GM21529 (cell line): ENCODE measurements at regions not wholly inside any gene's neighbourhood (a gene's known extent, or its start where the extent isn't known, plus 50 kb on each side); places are given as distances from the start of the nearest gene placed in this dataset.
"Not testable (repeated sequence)": the region's sequence is repeated elsewhere in the genome, so short reads cannot be mapped to it uniquely, and the experiment has no call there.

Experiments
- ATAC-seq: cut with Tn5 transposase; IDR thresholded peaks from one replicate; pipeline ENCODE4 v1.9.1; 2021; ENCODE audit not compliant: unreplicated experiment

DNA sequence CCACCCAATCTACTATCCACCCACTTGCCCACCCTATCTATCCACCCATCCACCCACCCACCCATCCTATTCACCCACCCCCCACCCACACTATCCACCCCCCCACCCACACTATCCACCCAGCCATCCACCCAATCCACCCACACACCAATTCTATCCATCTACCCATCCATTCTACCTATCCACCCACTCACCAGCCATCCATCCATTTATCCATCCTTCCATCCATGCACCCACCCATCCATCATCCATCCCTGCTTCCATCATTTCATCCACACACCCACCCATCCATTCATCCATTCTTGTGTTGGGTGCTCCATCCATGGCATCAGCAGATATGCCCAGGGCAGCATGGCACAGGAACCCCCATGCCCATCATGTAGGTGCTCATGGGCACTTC is 1206.6 kb downstream of the BRD1 start:
- no peak for ATAC-seq

DNA sequence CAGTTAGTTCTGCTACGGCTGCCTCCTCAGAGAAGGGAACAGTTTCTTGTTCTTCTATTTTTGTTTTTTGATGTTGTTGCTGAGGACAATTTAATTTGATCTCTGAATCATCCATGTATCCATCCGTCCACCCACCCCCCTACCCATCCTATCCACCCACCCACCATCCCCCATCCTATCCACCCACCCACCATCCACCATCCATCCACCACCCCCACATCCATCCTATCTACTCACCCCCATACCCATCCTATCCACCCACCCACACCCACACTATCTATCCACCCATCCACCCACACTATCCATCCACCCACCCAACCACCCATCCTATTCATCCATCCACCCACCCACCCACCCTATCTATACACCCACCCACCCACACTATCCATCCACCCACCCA is 1207.2 kb downstream of the BRD1 start:
- ATAC-seq = not testable (repeated sequence)

DNA sequence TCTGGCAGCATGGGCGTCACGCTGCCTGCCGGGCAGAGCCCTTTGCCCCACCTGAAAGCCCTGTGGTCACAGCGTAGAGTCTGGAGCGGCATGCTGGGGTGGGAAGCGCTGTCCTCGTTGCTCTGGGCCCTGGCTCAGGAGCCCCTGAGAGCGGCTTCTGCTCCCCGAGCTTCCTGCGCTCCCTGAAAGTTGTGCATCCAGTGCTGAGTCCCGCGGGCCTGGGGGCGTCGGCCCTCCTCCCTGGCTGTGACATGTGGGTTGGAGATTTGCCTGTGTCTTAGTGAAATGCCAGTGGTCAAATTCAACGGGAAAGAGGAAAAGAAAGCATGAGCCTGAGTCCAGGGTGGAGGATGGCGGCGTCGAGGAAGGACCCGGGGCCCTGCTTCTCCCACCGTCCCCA is 1208.0 kb downstream of the BRD1 start:
- ATAC-seq = no peak

DNA sequence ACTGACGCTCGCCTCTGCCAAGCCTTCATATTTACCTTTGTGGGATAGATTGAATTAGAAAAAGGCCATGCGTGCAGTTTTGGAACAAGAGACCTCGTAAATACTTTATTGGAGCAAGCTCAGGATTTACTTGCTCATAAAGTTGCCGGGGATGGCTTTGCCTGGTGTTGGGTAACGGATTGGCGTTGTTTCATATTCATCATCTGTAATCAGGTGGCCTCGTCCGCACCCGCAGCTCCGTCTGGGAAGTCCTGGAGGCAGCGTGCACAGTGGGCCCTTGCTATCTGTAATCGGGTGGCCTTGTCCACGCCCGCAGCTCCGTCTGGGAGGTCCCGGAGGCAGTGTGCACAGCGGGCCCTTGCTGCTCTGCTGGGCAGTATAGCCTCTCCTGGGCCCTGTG is 1209.3 kb downstream of the BRD1 start:
- no peak for ATAC-seq

DNA sequence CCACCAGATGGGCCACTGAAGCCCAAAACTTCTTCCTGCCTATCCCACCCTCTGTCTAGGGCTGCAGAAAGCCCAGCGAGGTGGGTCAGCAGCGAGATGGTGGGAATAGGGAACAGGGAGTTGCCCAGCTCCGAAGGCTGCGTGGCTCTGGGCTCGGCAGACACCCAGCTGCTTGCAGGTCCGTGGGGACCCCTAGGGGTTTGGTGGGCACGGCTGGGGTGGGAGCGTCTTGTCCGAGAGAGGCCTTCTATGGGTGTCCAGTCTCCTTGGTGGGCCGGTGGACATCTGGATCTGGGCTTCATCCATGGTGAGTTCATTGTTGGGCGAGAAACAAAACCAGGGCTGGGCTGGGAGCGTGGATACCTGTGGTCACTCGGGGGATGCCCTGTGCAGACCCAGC is 1211.0 kb downstream of the BRD1 start:
- no peak for ATAC-seq

DNA sequence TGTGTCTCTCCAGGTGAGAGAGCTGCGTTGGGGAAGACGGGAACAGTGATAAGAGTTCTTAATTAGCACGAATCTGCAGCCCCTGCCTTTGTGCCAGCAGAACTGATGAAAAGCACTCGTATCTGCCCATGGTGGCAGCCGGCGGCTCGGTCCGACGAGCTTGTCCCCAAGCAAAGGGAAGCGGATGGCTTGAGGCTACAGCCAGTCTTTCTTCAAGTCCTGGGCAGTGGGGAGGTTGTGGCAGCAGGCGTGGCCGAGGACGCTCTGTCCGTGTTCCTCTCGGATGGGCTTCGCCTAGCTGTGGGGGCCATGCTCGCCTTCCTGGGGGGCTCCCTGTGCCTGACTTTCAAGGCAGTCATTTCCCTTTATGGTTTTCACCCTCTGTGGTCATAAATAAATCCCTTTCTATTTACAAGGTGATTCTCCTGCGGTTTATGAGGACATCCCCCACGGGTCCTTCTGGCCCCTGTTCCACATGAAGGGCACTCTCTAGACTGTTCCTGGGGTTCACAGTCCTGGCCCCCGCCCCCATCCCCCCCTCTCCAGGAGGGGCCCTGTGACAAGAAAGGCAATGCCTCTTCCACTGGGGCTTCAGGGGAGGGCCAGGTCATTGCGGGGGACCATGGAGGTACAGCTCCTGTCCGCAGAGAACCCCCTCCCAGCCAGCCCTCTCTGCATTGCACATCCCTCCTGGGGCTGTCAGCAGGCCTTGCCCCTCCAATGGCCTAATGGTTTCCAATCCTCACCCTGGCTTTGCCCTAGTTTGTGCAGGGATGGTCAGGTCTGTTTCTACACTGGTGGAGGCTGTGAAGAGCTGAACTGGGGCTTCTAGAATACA is 1212.3 kb downstream of the BRD1 start:
- no peak for ATAC-seq

DNA sequence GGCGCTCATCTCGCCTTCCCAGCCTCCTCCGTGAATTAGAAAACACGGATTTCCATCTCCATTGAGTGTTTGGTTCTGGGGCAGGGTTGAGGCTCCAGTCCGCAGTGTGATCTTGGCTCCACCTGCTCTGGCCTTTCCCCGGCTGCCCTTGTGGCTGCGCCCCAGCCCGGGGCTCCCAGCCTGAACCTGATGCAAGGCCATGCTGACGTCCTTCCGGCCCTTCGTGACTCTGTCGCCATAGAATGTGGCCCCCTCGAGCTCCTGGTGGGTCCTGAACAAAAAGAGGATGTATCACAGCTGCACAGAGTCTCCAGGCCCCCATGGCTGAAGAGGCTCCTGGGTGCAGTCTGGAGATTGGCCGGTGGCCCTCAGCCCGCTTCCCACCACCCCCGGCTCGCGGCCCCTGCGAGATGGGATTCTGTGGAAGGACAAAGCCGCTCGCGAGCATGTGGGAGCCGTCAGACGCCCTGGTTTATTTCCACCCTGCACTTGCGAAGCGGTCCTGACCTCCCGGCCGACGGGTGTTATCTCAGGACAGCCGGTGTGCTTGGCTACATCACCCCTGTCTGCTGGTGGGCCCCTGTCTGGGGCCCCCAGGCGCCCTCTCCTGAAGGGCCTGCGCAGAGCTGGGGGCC is 1214.0 kb downstream of the BRD1 start:
- no peak for ATAC-seq

DNA sequence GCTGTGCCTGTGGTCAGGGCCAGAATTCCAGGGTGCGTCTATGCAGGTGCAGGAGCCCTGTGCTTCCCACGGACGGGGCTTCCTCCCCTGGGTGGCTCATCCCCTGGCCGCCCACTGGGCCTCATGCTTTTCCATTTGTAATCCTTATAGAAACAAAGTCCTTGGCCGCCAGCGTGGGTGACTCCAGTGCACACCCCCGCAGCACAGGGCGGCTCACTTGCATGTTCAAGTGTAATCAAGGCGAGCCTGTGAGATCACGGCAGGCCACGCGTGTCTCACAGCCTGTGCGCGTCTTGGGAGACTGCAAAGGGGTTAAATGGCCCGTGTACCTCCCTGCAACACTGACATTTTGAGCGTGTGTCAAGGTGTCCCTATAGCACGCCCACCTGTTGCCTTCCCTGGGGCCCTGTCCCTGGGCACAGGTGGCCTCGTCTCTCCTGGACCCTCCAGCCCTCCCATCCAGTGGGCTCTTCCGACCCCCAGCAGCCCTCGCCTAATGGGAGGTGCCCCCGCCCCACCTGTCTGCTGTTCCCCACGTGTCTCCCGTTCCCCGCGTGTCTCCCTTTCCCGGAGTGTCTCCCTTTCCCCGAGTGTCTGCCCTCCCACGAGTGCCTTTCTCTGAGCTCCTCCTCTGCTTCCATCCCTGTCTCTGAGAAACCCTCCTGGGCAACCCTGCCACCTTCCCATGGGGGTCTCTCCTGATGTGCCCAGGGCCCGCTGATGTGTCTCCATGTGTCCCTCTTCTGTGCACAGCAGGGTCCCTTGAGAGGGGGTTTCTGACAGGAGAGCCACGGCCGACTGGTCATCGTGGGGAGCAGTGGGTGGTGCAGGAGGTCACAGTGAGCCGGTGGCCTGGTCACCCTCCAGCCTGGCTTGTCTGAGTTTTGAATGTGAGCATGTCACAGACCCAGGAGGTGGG is 1215.3 kb downstream of the BRD1 start:
- ATAC-seq = no peak

DNA sequence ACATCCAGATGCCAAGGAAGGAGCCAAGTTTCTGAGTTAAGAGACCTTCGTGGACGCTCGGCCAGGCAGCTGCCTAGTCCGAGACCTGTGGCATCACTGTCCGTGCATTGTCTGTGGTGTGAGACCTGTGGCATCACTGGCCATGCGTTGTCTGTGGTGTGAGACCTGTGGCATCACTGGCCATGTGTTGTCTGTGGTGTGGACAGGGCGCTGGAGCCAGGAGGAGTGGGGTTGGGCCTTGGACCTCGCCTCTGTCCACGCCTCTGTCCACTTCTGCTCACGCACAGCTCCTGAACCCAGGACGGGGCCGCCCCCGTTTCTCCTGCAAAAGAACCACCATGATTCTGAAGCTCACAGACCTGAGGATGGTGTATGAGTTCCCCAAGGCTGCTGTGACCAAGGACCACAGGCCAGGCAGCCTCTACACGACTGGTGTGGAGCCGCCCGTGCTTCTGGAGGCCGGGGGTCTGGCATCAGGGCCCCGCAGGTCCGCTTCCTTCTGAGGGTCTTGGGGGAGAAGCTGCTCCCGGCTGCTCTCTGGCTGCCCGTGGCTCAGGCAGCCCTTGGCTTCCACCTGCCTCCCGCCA is 1218.3 kb downstream of the BRD1 start:
- no peak for ATAC-seq

DNA sequence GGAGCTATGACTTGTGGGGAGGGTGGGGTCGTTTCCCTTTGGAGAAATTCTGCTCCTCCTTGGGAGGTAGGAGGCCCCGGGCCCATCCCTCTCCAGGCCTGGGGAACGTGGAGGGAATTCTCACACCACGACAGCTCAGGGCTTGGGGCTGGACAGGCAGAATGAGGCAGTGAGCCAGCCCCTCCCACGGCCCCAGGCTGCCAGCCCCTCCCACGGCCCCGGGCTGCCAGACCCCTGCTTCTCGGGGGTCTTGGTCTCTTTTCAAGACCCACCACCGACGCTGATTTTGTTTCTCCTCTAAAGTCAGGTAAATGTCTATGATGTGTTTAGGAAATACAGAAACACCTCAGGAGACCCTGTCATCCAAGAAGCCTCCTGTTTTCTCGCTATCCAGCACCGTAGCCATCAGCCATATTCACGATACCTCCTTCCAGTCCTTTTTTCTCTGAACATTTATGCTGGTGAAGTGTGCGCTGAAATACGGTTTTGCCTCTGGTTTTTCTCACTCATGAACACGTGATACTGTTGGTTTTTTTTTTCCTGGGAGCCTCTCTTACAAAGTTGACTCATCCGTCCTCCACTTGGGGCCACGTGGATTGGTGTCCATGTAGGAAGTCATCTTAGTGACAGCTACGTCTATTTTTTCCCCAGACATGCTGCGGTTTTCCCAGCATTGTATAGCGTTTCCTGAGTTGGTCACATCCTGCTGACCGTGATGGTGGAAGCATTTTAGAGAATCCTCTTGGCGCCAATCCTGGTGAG is 1219.6 kb downstream of the BRD1 start:
- no peak for ATAC-seq

DNA sequence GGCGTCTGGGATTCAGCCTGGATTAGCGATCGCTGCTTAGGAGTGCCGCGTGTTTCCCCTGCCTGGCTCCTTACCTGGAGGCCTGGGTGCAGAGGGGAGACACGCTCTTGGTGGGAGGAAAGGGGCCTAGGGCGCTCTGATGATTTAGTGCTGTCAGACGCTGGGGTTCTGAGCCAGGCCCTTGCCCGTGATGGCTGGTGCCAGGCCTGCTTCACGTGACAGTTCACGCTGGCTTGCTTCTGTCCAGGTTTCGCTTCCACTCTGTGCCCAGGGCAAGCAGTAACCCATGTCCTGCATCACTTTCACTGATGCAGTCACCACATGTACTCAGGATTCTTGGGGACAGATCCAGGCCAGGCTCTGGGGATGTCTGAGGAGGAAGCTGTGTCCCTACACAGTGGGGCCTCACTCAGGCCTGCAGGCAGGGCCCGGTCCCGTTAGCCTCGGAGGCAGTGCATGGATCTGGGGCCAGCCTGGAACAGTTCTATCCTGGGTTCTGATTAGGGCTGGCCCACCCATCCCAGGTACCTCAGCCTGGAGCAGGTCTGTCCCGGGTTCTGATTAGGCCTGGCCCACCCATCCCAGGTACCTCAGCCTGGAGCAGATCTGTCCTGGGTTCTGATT is 1220.9 kb downstream of the BRD1 start:
- no peak for ATAC-seq

DNA sequence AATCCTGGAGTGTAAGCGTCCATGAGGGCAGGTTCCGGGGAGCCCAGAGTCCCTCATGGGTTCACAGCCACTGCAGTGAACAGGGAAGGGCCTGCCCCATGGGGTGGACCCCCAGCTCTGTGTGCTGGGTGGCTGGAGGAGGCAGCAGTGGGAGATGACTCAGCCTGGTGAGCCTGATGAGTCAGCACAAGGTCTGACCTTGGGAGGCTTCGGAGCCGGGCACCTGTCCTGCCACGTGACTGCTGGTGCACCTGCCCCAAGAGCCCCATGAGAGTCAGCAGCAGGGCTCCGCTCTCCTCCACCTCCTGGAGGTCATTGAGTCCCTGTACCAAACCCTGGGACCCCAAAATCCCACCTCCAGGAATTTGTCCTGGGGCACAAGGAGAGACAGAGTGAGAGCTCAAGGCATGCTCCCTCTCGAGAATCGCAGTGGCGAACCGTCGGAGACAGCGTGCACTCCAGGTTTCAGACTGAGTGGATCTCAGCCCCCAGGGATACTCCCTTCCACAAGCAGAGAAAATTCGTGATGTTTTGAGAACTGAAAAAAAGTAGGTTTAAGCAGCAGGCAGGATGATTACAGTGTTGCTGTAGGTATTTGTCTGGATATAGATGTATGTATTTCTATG is 1221.7 kb downstream of the BRD1 start:
- ATAC-seq = no peak

DNA sequence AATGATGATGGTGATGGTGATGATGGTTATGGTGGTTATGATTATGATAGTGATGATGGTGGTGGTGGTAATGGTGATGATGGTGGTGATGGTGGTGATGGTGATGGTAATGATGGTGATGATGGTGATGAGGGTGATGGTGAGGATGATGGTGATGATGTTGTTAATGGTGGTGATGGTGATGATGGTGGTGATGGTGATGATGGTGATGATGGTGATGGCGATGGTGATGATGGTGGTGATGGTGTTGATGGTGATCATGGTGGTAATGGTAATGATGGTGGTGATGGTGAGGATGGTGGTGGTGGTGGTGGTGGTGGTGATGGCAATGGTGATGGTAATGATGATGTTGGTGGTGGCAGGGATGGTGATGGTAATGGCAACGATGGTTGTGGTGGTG is 1222.5 kb downstream of the BRD1 start:
- ATAC-seq = no peak

DNA sequence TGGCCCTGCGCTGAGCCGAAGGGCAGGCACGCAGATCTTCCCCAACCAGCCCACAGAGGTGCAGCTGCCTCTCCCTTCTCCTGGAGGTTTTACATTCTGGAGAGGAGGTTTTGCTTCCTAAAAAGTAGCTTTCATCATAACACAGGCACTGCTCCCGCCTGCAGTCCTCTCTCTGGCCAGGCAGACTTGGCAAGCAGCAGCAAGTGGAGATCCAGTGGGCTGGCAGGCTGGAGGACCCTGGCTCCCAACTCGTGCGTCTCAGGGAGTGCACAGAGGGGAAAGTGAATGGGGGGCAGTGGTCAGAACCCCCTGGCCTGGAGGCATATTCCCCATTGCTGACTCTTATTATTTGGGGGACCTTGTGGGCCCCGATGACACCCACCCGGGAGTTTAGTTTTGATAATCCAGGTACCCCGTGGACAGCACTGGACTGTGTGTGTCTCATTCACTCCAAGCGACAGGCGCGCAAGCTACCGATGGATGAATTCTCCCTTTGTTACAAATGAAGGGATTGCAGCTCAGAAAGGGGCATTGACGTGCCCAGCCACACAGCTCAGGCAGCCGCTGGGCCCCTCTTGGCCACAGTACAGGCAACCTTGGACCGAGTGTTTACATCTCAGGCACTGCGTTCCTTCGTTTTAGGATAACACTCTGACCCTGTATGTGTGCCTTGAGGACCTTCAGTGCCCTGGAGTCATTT is 1223.9 kb downstream of the BRD1 start:
- no peak for ATAC-seq

DNA sequence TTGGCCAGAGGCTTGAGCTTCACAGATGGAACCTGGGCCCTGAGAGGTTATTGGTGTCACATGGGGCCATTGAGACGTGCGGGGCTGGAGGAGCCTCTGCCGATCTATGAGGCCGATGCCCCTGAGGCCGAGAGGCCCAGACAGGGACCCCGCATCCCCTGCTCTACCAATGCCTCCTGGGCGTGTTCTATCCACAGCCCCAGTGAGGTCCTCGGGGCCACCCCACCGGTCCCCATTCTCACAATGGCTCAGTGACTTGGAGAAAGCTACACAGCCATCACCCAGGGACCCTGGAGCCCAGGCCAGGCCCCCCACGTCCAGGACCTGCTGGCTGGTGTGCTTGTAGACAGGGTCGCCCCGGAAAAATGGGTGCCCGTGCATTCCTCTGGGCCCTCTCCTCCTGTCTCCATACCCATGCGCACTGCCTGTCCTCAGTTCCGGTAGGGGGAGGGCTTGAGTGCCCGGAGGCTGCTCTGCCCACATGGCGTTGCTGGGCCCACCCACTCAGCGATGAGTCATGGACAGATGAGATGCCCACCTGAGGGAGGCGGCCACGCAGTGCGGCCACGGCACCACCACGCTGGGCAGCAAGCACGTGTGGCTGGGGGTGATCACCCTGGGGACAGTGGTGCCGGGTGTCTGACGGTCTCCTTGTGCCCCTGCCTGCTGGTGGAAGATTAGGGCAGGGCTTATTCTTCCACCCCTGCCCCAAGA is 1224.7 kb downstream of the BRD1 start:
- ATAC-seq = no peak

DNA sequence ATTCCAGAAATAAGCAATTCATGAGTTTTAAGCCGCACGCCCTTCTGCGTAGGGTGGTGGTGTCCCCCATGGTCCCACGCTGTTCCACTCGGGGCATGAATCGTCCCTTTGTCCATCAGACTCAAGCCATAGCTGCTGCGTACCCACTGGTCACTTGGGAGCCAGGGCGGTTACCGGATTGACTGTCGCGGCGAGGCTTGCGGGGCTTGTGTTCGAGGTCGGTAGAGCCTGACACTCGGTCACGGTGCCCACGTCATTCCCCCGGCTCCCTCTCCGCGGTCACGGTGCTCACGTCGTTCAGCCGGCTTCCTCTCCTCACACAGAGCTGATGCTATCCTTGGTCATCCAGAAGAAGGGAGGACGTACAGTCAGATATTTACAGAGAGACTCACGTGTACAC is 1227.0 kb downstream of the BRD1 start:
- no peak for ATAC-seq

DNA sequence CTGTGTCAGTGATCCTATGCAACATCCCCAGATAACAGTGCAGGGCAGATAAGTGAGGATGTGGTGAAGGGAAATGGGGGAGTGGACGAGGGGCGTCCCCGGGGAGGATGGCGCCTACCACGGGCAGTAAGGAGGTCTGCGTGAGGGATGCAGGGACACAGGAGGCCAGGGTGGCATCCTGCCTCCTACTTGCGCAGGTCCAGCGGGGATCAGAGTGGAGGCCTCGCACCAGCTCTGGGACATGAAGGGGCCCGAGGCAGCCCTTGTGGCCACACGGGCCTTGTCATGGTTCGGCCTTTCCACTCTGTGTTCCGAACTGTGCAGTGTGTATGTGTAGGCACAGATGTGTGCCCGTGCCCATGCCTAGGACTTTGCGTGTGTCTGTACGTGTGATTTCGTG is 1227.5 kb downstream of the BRD1 start:
- ATAC-seq = no peak

DNA sequence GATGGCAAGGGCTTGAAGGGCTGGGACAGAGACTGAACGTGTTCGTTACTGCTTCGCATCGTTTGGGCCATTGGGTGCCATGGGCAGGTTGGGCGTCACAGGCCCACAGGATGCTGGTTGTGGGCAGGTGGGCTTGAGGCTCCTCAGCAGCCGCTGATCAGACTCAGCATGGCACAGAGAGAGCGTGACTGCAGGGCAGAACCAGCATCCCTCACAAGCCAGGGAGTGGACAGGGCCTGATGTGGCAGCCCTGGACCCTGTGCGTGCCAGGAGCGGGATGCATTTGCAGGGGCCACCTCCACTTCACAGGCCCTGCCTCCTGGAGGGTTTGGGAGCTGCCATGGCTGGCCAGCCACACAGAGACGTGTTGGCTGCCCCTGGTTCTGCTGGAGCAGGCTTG is 1228.3 kb downstream of the BRD1 start:
- ATAC-seq = no peak
